Neuronal stem cell (in vitro differentiated cells): ENCODE measurements at regions not wholly inside any gene's neighbourhood (a gene's known extent, or its start where the extent isn't known, plus 50 kb on each side); places are given as distances from the start of the nearest gene placed in this dataset.

Experiments used
- DNase-seq: peaks from one replicate; pipeline ENCODE4 v3.0.0-alpha.2; 2013; ENCODE audit warnings: low spot score
- H2AFZ ChIP-seq: one replicate; pipeline ENCODE4 v1.6.1; 2013; ENCODE audit warnings: mild to moderate bottlenecking, low read length, inconsistent platforms
- H2AK5ac ChIP-seq: 2 replicates; pipeline ENCODE4 v1.6.1; 2013; ENCODE audit warnings: low read depth, mild to moderate bottlenecking, inconsistent platforms, low read length, moderate library complexity, mixed read lengths
- H2BK120ac ChIP-seq: 2 replicates; pipeline ENCODE4 v1.6.1; 2013; ENCODE audit warnings: low read depth, mild to moderate bottlenecking, inconsistent platforms, low read length, moderate library complexity, mixed read lengths
- H2BK12ac ChIP-seq: one replicate; pipeline ENCODE4 v1.6.1; 2013; ENCODE audit warnings: low read length, inconsistent platforms
- H2BK15ac ChIP-seq: 2 replicates; pipeline ENCODE4 v1.6.1; 2013; ENCODE audit warnings: mild to moderate bottlenecking, low read length, inconsistent platforms, mixed read lengths
- H2BK5ac ChIP-seq: one replicate; pipeline ENCODE4 v1.6.1; 2013; ENCODE audit warnings: inconsistent platforms, mild to moderate bottlenecking, low read length, moderate library complexity
- H3K14ac ChIP-seq: one replicate; pipeline ENCODE4 v1.6.1; 2013; ENCODE audit warnings: low read length, inconsistent platforms
- H3K18ac ChIP-seq: 2 replicates; pipeline ENCODE4 v1.6.1; 2013; ENCODE audit warnings: low read length, inconsistent platforms
- H3K23ac ChIP-seq: 2 replicates; pipeline ENCODE4 v1.6.1; 2013; ENCODE audit warnings: low read depth, mild to moderate bottlenecking, mixed read lengths, low read length, inconsistent platforms; ENCODE audit not compliant: poor library complexity
- H3K27ac ChIP-seq: replicated peaks from 3 replicates; pipeline ENCODE4 v1.5.1; 2013; ENCODE audit warnings: low read length, inconsistent platforms
- H3K27me3 ChIP-seq, 3 experiments: 2 replicates each; pipeline ENCODE4 v1.6.1; 2013; ENCODE audit warnings: low read length in 3 of 3, mild to moderate bottlenecking in 2 of 3, inconsistent platforms in 1 of 3, low read depth in 1 of 3, mixed read lengths in 1 of 3, moderate library complexity in 1 of 3; ENCODE audit not compliant: control insufficient read depth in 3 of 3, insufficient read depth in 3 of 3
- H3K36me3 ChIP-seq, 2 donors: replicated peaks in 1 of 2; 2 replicates each; pipeline ENCODE4 v1.6.1; 2013; ENCODE audit warnings: low read length in 2 of 2; ENCODE audit not compliant: control insufficient read depth in 2 of 2, insufficient read depth in 2 of 2
- H3K4ac ChIP-seq: 2 replicates; pipeline ENCODE4 v1.6.1; 2013; ENCODE audit warnings: inconsistent platforms, mild to moderate bottlenecking, low read length, moderate library complexity
- H3K4me1 ChIP-seq, 2 donors: 1 replicate in 1 of 2; 2 replicates in 1 of 2; pipeline ENCODE4 v1.6.1; 2013; ENCODE audit warnings: low read length in 2 of 2, low read depth in 1 of 2; ENCODE audit not compliant: control insufficient read depth in 2 of 2, insufficient read depth in 1 of 2
- H3K4me2 ChIP-seq: one replicate; pipeline ENCODE4 v1.6.1; 2013; ENCODE audit warnings: mild to moderate bottlenecking, low read length, inconsistent platforms; ENCODE audit not compliant: insufficient read depth, poor library complexity, severe bottlenecking
- H3K4me3 ChIP-seq, 2 donors: 2 replicates each; pipeline ENCODE4 v1.5.1; 2013; ENCODE audit warnings: low read length in 2 of 2, mild to moderate bottlenecking in 2 of 2, inconsistent platforms in 1 of 2, moderate library complexity in 1 of 2
- H3K79me1 ChIP-seq: one replicate; pipeline ENCODE4 v1.6.1; 2013; ENCODE audit warnings: low read depth, mild to moderate bottlenecking, inconsistent platforms, low read length, moderate library complexity
- H3K9ac ChIP-seq: one replicate; pipeline ENCODE4 v1.6.1; 2013; ENCODE audit warnings: mild to moderate bottlenecking, low read depth, low read length, inconsistent platforms; ENCODE audit not compliant: poor library complexity
- H3K9me3 ChIP-seq, 2 donors: replicated peaks in 1 of 2; 2 replicates each; pipeline versions ENCODE3 to v1.6.1; 2013; ENCODE audit warnings: low read length in 2 of 2, mild to moderate bottlenecking in 2 of 2, inconsistent platforms in 1 of 2, low read depth in 1 of 2, mixed read lengths in 1 of 2, moderate library complexity in 1 of 2; ENCODE audit not compliant: control insufficient read depth in 2 of 2, insufficient read depth in 1 of 2
- H4K8ac ChIP-seq: one replicate; pipeline ENCODE4 v1.6.1; 2013; ENCODE audit warnings: low read depth, mild to moderate bottlenecking, inconsistent platforms, low read length, moderate library complexity
- H4K91ac ChIP-seq: one replicate; pipeline ENCODE4 v1.6.1; 2013; ENCODE audit warnings: low read length, low read depth, mild to moderate bottlenecking, inconsistent platforms; ENCODE audit not compliant: poor library complexity
- WGBS, 2 donors: extraction: QIAGEN DNeasy Blood & Tissue Kit; methylation state at CpG; one replicate each; pipeline ENCODE4 v1.1.7; 2013; ENCODE audit warnings: missing lambda C conversion rate in 2 of 2, mixed read lengths in 1 of 2; ENCODE audit not compliant: insufficient read length in 2 of 2, insufficient replicate concordance in 1 of 2; ENCODE audit errors: extremely low coverage in 2 of 2; 5-methylcytosine and 5-hydroxymethylcytosine counted together

DNA sequence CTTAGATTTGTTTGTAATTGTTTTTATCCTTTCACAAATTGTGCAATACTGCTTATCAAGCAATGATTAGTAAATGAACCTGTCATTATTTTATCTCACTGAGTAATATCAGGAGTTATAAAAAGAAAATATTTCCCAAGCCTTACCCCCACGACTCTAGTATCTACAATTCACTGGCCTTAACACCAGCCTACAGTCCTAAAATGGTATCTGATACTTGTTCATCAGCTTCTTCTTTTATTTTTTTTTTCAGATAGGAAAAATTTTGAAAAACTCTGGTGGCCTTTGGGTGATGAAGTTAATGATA lies 160.8 kb upstream of the FOXA2 start:
- Histone ChIP-seq H3K4ac (no peak overlapping the region), H2BK5ac (no peak overlapping the region), H3K9me3 (peaks cover 0 to 2% of the 10 kb centered on the region in 2 donors), H2BK120ac (no peak overlapping the region), H3K4me1 (no peaks in the 10 kb centered on the region), H3K18ac (no peak overlapping the region), H3K79me1 (no peaks in the 10 kb centered on the region), H4K91ac (no peak overlapping the region), H4K8ac (no peak overlapping the region), H3K27me3 (no peaks in the 10 kb centered on the region), H3K9ac (no peak overlapping the region), H3K4me3 (no peak overlapping the region), H3K27ac (no peak overlapping the region), H3K36me3 (no peaks in the 10 kb centered on the region), H2BK15ac (no peak overlapping the region), H2AFZ (no peak overlapping the region), H3K23ac (no peak overlapping the region), H3K4me2 (no peak overlapping the region), H2BK12ac (no peak overlapping the region), H2AK5ac (no peak overlapping the region), H3K14ac (no peak overlapping the region)
- no CpG with 5 or more reads among the region's 1 CpG for WGBS, 2 donors
- no peak for DNase-seq

GRCh38 chr20:22746957-22747356 lies 162.6 kb upstream of the FOXA2 start:
- Histone ChIP-seq H4K91ac (no peak overlapping the region), H4K8ac (no peak overlapping the region), H2BK5ac (no peak overlapping the region), H3K9me3 (peaks cover 0 to 2% of the 10 kb centered on the region in 2 donors), H3K36me3 (no peaks in the 10 kb centered on the region), H2BK120ac (no peak overlapping the region), H2BK12ac (no peak overlapping the region), H2AK5ac (no peak overlapping the region), H3K27ac (no peak overlapping the region), H3K4me3 (no peak overlapping the region), H2AFZ (no peak overlapping the region), H2BK15ac (no peak overlapping the region), H3K4me1 (no peaks in the 10 kb centered on the region), H3K27me3 (no peaks in the 10 kb centered on the region), H3K18ac (no peak overlapping the region), H3K79me1 (no peaks in the 10 kb centered on the region), H3K4me2 (no peak overlapping the region), H3K9ac (no peak overlapping the region), H3K4ac (no peak overlapping the region), H3K14ac (no peak overlapping the region), H3K23ac (no peak overlapping the region)
- DNase-seq: no peak
- WGBS, 2 donors: no CpG with 5 or more reads among the region's 5 CpGs

- H2AK5ac ChIP-seq: no peak overlapping the region
- peaks cover 0 to 4% of the 10 kb centered on the region in 2 donors for H3K4me1 ChIP-seq
- no peak overlapping the region for H3K4me3 ChIP-seq
- no peak overlapping the region for H4K91ac ChIP-seq
- H3K23ac ChIP-seq: no peak overlapping the region
- H3K4me2 ChIP-seq: no peak overlapping the region
- H2AFZ ChIP-seq: no peak overlapping the region
- no peak overlapping the region for H2BK15ac ChIP-seq
- H3K4ac ChIP-seq: no peak overlapping the region
- no CpG with 5 or more reads among the region's 1 CpG for WGBS, 2 donors
- H2BK5ac ChIP-seq: no peak overlapping the region
- no peaks in the 10 kb centered on the region for H3K27me3 ChIP-seq
- H3K9me3 ChIP-seq: no peaks in the 10 kb centered on the region
- no peak overlapping the region for H3K14ac ChIP-seq
- H3K36me3 ChIP-seq: no peaks in the 10 kb centered on the region
- DNase-seq: no peak
- H2BK120ac ChIP-seq: no peak overlapping the region
- H3K79me1 ChIP-seq: no peaks in the 10 kb centered on the region
- no peak overlapping the region for H3K27ac ChIP-seq
- no peak overlapping the region for H2BK12ac ChIP-seq
- H3K18ac ChIP-seq: no peak overlapping the region
- H3K9ac ChIP-seq: no peak overlapping the region
- no peak overlapping the region for H4K8ac ChIP-seq
Measured at GRCh38 chr20:22752324-22752723, 168.0 kb upstream of the FOXA2 start.

DNA sequence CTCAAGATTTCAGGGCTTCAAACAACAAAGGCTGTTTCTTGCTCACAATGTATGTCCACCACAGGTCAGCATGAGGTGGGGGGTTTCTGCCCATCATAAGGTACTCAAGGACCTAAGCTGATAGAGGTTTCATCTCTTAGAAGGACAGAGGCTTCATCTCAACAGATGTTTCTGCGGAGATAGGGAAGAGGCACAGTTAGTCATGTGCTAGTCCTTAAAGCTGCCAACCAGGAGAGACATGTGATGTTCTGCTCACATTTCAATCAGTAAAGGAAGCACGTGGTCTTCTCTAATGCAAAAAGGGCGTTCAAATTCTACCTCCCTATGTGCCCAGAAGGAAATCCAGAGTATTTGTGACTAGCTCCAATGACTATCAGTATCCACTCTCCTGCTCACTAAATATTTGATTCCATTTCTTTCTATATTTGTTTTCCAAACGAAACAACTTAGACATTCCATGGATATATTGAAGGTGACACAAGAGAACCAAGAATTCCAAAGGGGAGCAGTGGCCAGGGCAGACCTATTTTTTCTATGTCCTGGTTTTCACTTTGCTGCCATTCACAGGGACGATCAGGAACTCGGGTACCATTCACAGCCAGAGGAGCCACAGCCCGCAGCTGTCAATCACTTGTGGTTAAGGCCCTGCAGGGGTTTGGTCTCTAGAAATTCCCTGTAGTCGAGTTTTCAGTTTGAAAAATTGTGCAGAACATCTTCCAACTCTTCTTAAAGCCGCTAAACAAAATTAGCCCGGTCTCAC lies 173.2 kb upstream of the FOXA2 start:
- Histone ChIP-seq H3K27ac (no peak overlapping the region), H3K4me3 (no peak overlapping the region), H3K14ac (no peak overlapping the region), H3K23ac (no peak overlapping the region), H3K9me3 (no peaks in the 10 kb centered on the region), H2BK120ac (no peak overlapping the region), H3K18ac (no peak overlapping the region), H3K79me1 (no peaks in the 10 kb centered on the region), H4K91ac (no peak overlapping the region), H3K27me3 (no peaks in the 10 kb centered on the region), H3K9ac (no peak overlapping the region), H2BK5ac (no peak overlapping the region), H4K8ac (no peak overlapping the region), H2BK12ac (no peak overlapping the region), H2AK5ac (no peak overlapping the region), H3K4me2 (no peak overlapping the region), H3K4me1 (peaks cover 0 to 7% of the 10 kb centered on the region in 2 donors), H3K36me3 (no peaks in the 10 kb centered on the region), H3K4ac (no peak overlapping the region), H2AFZ (no peak overlapping the region), H2BK15ac (no peak overlapping the region)
- WGBS, 2 donors: no CpG with 5 or more reads among the region's 10 CpGs
- no peak for DNase-seq
